Suprapubic skin (tissue), 3 donors: ENCODE measurements at regions not wholly inside any gene's neighbourhood (a gene's known extent, or its start where the extent isn't known, plus 50 kb on each side); places are given as distances from the start of the nearest gene placed in this dataset.

Source experiments
- CTCF ChIP-seq, 2 donors: fragments of 200-600 bp in 1 of 2; fragments of 450-650 bp in 1 of 2; sonication (generic) in 1 of 2; IDR thresholded peaks; one replicate each; pipeline ENCODE4 v1.5.1; 2016 to 2019; ENCODE audit warnings: antibody characterized with exemption in 2 of 2, mild to moderate bottlenecking in 1 of 2, moderate library complexity in 1 of 2
- EP300 ChIP-seq: sonication (generic); formaldehyde crosslinking; IDR thresholded peaks from one replicate; pipeline ENCODE4 v1.6.1; 2017; ENCODE audit warnings: antibody characterized with exemption

GRCh38 chr1:25166847-25167246 is 65.5 kb downstream of the SYF2 start:
- TF ChIP-seq EP300 (no peak), CTCF (IDR thresholded peaks at IDR 0.05) (no peak)
